Activated CD4-positive, alpha-beta T cell treated with anti-CD3 and anti-CD28 coated beads, Interleukin-2, Interleukin-4, amounts not matched to agents 100 ng/mL and 50 ng/mL, durations not matched to agents 16 hours and 8 hours (primary cell): ENCODE measurements at regions not wholly inside any gene's neighbourhood (a gene's known extent, or its start where the extent isn't known, plus 50 kb on each side); places are given as distances from the start of the nearest gene placed in this dataset.

Experiments
- DNase-seq: peaks from one replicate; pipeline ENCODE4 v3.0.0-alpha.2; 2020; ENCODE audit warnings: low spot score

DNA sequence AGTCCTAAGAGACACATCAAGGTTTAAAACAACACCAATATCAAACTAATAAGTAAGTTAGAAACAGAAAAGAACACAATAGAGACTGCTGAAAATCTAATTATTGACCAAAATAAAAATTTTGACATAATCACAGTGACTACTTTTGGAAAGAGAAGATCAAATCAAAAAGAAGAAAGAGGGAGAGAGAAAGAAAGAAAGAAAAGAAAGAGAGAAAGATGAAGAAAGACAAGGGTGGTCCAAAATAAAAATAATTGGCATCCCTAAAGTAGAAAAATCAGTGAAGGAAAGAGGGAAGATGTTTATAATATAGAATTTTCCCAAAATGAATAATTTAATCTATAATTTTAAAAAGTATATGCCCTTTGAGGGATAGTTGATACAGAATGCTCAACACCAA, 118.8 kb upstream of the VIPR2 start:
- no peak for DNase-seq

DNA sequence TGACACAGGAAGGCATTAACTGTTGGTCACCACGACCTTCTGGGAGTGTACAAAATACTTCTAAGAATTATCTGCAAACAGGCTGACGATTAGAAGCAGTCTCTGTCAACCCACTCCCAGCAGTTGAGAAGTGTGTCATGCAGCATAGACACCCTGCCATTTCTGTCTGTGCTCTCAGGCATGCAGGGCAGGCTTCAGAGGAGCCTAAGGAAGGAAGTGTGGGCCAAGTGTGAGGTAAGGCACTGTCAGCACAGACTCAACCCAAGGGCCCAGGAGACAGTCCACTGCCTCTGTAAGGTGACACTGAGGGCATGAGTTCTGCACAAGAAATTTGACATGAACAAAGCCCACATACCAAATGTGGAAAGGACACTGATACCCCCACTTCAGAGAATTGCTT, 109.0 kb upstream of the VIPR2 start:
- no peak for DNase-seq

DNA sequence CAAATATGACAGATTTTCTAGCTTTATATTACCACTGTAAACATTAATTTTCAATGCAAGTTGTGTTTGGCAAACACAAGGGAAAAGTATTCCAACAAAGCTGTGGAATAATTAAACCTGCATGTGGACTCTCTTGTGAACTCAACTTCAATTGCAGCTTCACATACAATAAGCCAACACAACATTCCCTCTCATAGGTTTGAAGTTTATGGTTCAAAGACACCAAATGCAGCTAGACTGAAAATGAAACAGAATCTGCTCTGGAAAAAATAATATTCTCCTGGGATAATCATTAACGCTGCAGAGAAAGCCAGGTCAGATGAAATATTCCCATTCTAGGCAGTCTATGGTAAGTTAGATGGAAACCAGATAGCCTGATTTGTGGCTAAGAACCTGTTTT, 105.8 kb upstream of the VIPR2 start:
- DNase-seq: no peak

DNA sequence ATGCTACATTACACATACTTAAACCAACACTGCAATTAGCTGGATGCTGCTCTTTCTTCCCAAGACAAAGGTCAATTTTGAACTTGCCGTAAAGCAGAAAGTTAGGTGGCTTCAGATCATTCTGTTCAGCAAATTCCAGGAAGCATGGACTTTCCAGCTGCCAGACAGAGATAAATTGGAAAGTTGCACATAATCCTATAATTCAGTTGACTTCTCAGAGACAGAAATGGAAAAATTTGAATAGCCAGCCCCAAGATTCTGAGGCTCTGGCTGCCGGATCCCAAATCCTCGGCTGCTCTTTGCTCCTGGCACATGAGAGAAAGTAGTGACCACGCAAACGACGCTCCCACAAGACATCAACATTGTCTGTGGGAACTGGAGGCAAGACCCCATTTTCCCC, 105.0 kb upstream of the VIPR2 start:
- no peak for DNase-seq

DNA sequence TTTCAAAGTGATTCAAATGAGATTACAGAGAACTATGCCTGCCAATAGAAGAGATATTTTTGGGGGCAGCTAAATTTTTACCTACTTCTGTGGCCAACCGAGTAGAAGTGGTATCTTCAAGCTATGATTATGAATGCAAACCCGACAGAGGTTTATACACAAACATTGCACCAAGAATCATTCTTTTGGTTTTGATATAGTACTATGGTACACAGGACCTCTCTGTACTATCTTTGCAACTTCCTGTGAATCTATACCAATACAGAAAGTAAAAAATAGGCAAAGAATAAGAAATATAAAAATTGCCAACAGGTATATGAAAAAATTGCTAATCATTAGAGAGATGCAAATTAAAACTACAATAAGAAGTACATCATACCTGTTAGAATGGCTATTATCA, 103.2 kb upstream of the VIPR2 start:
- DNase-seq: no peak

DNA sequence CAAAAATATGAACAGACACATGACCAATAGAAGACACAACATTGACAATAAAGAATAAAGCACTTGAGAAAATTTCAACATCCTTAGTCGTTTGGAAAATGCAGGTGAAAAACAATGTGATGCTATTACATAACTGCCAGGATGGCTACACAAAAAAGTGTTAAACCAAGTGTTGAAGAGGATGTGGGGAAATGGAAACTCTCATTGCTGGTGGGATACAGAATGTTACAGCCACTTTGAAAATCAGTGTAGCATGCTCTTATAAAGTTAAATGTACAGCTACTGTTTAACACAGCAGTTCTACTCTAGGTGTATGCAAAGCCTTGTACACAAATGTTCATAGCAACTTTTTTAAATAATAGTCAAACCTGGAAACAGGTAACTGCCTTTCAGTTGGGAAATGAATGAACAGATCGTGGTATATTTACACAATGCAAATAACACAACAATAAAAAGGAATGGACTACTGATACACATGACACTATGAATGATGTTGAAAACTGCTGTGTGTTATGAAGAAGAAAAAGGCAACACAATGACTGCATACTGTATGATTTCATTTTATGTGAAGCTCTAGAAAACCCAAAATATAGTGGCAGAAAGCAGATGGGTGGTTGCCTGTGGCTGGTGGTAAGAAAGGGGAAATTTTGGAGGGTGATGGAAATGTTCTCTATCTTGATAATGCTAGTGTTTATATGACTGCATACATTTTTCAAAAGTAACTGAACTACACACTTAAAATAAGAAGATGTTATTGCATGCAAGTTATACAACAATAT, 102.2 kb upstream of the VIPR2 start:
- no peak for DNase-seq

DNA sequence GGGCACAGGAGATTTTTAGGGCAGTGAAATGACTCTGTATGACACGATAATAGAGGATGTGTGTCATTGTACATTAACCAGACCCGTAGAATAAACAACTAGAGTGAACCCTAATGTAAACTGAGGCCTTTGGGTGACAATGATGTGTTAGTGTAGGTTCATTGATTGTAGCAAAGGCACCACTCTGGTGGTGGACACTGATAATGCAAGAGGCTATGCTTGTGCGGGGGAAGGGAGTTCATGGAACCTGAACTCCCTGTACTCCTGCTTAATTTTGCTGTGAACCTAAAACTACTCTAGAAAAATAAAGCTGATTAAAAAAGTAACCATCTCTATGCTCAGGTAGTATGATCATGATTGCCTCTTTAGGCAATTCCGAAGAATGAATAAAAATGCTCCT, 96.3 kb upstream of the VIPR2 start:
- DNase-seq: no peak

DNA sequence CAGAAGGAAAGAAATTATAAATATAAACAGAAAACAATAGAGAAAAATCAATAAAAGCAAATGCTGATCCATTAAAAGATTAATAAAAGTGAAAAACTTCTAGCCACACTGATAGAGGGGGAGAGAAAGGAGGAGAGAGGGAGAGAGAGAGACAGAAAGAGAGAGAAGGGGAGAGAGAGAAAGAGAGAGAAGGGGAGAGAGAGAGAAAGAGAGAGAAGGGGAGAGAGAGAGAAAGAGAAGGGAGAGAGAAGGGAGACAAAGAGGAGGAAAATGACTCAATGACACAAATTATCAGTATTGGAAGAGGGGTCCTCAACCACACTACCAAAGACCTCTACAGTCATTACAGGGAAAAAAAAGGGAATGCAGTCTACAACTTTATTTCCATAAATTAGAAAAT, 94.4 kb upstream of the VIPR2 start:
- DNase-seq: no peak

DNA sequence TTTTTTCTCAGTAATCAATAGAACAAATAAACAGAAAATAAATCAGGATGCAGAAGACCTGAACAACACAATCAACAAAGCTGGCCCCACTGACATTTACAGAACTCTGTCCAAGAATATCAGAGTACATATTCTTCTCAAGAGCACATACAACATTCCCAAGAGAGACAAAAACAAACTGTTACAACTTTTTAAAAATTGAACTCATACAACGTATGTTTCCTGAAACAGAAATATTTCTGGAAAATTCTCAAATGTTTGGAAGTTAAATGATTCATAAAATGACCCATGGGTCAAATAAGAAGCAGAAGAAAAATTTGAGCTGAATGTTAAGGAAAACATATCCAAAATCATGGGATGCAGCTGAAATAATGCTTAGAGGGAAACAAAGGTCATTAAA, 93.9 kb upstream of the VIPR2 start:
- no peak for DNase-seq

DNA sequence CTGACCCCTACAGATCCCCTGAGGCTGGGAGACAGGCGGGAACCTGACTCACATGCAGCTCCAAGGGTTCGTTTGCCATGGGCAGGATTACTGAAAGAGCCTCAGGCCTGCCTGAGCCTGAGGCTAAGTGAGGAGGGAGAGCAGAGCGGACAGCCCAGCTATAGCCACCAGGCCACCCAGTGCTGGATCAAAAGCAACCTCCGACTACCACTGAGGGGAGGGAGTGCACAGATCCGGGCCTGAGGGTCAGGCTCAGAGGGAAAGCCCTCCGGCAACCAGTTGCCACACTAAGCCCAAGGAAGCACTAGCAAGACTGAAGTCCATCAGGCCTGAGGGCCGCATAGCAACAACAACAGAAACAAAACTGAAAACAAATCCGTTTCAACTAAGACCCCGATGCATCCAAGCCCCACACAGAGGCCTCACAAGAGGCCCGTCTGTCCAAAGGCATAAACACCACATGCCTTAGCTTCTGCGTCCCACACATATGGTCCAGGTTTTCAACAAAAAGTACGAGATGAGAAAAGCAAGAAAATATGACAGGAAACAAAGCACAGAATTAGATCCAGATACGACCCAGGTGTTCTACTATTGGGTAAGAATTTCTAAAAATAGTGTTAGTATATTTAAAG, 92.5 kb upstream of the VIPR2 start:
- DNase-seq: no peak

DNA sequence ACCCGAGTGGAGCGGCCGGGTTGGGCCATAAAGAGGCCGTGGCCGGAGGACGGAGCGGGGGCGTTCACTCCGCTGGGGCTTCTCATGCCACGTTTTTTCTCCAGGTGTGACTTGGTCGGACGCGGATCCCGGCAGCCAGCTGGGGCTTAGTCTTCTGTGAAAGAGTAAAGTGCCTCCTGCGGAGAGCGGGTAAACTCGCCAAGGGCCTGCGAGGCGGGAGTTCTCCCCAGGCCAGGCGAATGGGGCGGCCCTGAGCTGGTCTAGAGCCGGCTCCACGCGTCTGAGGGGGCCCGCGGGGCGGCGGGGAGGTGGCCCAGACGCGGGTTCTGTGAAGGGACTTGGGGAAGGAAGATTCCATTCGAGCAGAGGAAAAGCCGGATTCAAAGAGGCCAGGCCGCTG, 86.3 kb upstream of the VIPR2 start:
- DNase-seq: no peak

DNA sequence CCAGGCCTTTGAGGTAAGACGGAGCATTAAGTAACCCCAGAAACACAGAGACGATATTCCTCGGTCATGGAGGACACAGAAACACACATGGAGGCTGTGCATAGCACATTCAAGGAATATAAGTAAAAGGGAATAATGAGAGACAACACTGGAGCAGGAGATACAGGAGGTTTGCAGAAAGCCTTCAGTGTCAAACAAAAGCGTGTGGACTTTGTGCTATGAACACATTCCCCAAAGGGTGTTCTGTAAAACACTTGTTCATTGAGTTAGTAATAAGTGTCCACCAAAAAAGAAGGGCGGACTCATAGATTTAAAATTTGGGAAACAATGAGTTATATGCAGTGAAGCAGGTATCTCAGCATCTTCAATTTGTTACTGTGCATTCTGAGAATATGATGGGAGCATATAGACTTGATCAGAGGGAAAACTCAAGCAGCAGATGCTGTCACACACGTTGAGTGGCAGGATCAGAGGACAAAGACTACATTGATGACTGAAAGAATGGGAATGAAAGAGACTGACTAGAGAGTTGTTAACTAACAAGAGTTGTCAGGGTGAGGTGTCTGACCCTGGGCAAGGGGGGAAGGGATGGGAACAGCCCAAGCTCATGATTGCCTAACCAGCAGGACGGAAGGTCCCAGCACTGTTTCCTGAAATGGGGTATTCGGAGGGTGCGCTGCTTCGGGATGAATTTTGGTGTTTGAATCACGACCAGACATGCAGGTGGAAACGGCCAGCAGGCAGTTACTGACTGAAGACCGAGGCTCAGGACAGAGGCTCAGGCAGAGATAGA, 85.2 kb upstream of the VIPR2 start:
- DNase-seq: no peak

DNA sequence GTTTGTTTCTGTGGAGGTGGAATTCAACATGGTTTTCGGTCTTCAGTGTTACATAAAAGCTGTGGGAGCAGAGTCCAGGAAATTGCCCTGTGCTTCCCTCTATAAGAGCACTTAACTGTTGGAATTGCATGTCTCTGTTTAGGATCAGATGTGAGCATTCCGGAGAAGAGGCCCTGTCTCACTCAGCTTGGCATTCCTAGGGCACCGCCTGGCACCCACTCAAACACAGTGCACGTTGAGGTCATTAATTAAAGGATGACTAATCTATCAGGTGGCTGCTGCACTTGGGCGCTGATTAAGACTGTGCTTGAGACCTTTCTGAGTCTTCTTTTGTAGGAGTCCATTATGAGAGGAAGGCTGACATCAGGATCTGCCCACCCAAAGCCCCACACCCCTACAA, 82.8 kb upstream of the VIPR2 start:
- DNase-seq: no peak

DNA sequence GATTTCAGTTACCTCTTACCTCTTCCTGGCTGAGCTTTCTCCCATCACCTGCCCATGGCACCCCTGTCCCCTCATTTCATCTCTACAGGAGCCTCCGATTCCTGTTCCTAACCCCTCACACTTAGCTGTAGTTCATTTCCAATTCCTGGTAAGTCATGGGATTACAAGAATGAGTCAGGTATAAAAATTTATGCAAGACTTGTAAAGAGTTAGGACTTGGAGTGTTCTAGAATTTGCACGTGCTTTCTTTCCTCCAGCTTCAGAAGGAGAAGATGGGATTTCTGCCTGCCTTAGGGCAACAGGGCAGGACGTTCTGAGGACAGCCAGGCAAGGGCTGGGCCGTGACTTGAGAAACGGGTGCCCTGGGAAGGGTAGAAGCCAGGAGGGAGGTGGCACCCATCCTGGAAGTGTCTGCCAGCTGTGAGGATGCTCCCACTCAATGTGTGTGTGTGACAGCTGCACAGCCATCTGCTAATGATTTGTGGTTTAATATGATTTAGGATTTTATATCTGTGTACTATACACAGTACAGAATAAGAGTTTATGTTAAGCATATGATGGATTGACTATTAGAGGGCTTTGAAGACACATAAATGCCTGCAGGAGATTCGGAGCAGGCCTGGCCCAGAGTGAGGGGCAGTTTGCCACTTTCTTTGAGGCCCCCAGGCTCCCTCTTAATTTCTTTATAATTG, 81.5 kb upstream of the VIPR2 start:
- no peak for DNase-seq

DNA sequence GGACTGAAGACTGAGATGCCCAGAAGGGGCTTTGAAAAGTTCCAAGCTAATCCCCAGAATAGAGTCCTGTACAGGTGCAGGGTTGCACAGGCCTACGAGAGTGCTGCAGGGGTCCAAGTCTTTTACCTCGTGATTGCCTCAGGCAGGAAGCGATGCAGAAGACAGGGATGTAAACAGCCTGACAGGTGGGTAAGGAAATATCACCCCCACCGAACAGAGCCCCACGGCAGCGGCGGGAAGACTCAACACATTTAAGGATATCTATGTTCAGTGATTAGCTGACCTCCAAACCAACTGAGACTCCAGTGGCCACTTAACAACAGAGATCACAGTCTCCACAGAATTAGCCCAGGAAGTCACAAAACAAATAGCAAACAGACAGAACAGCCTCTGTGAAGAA, 73.9 kb upstream of the VIPR2 start:
- no peak for DNase-seq

DNA sequence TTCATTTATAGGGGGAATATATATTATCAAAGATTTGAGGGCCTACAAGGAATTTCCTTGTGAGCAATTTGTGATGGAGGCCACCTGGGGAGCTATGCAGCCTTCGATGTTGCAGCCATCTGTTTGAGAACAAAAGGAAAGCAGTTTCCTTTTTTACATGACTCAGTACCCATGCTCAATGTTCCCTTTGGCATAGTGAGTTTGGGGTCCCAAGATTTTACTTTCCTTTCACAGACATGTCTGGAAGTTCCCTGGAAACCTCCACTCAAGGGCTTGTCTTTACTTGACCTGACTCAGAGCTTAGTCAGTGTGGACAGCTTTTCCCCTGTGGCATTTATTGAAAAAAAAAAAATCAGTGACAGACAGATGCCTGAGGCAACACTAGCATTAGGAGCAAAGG, 73.5 kb upstream of the VIPR2 start:
- no peak for DNase-seq

DNA sequence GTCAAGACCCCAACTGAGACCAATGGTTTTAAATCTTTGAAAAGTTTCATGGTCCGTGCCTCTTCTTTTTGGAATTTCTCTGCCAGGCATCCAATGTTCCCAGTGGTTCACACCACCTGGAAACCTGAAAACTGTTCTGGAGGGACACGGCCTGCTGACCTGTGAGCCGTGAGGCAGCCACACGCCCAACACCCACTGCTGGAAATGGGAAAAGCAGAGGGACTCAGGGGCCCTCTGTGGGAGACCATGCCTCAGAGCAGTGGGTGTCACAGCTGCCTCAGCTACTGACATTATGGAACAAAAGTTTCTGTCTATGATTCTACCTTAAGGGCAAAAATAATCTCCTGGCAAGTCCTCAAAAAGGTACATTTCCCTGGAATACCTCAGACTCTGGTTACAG, 70.4 kb upstream of the VIPR2 start:
- no peak for DNase-seq

DNA sequence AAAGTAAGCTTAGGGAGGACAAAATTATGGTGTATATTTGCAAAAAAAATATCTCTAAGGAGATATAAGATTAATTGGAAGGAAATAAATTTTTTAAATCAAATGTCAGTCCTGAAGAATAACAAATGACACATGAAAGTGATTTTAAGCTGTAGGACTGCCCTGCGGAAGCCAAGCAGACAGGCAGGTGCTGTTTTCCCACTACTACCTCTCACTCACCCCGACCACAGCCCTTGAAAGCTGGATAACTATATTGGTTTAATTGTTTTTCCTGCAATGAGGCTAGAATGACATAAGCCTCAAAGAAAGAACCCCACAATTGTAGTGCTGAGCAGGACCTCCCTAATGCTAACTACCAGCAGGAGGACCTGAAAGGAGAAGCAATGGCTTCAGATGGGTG, 68.6 kb upstream of the VIPR2 start:
- no peak for DNase-seq

DNA sequence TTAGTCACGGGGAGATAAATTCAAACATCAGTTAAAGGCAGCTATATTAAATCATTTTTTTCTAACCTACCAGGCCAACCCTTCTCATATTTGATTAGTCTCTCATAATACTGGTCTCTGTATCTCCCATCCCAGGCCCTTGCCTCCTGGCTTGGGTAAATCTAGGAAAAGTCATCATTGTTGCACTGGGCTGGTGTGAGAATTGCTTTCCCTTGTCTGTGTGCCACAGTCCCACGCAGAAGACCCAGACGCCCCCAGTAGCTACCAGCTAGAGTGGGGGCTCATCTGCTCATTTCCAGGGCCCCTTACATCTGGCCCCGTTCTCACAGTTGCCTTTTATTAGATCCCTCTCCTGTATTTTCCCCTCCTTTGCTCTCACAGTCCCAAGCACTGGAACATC, 67.6 kb upstream of the VIPR2 start:
- no peak for DNase-seq

DNA sequence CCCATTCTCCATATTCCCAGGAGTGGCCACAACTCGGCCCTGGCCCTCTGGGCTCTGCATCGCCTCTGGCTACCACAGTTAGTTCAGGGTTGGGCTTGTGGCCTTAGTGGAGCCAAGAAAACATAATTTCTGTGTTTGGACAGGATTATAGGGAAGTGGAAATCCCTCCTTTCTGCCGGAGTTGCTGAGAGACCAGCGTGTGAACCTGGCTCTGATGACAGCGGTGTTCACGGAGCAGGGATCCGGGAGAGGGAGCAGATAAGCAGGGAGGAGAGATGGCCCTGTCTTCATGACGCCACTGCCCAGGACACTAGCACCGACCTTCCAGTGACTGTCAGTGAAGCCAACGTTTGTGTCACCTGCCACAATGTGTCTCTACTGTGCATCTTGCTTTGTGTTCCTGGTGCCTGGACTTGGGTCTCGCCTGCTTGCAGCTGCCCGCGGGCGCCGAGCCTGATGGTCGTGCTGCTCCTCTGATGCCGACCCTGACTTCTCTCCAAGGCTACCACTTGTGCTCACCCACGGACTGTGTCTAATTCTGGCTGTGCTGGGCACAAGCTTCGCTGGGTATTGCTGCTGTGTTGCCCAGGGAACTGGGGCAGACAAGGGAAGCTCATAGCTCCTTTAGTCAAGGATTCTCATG, 67.0 kb upstream of the VIPR2 start:
- no peak for DNase-seq

DNA sequence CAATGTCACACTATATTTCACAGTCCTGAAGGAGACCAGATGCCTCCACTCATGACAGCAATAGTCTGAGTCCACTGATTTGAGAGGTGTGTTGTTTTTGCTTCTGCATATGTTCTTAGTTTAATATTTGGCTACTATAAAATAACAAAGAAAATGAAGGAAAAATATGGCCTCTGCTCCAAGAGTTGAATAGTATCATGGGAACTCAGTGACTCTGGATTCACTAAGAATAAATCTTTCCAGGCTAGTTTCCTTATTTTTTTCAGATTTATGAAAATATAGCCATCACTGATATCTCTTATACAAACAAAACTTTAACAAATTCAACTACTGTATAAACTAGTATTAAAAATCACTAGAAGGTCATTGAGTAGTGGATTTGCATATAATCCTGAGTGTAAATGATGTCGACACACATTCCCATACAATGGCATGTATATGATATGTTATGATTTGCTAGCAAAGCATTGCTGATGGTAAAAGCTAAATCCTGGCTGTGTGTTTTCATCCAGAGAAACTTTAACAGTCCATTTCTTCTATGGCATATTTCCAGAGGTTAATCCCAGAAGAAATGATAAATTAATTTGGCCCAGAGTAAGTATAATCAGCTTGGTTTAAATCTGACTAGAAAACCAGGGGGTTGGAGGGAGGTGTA, 66.0 kb upstream of the VIPR2 start:
- DNase-seq: no peak

DNA sequence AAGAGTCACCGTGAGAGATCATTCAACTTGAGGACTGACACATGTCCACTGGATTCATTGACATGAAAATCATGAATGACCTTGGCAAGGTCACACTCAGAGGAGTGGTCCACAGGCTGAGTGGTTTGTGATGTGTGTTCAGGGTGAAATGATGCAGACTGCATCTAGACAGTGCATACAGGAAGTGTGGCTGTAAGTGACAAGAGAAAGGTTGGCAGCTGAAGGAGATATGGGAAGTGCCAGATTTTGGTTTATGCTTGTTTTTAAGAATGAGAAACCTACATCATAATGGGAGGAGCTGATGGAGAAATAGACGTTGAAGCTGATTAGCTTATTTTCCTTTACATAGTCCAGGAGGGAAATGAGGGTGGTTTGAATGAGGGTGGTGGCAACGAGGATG, 64.8 kb upstream of the VIPR2 start:
- no peak for DNase-seq
